Testis (tissue), 2 donors: ENCODE measurements at regions not wholly inside any gene's neighbourhood (a gene's known extent, or its start where the extent isn't known, plus 50 kb on each side); places are given as distances from the start of the nearest gene placed in this dataset.

Source experiments
- DNase-seq: peaks from one replicate; pipeline ENCODE4 v3.0.0-alpha.2; 2019
- H3K27ac ChIP-seq, 2 donors: fragments of 200-600 bp; sonication (generic); one replicate each; pipeline ENCODE4 v1.5.1; 2019
- H3K27me3 ChIP-seq: fragments of 200-600 bp; sonication (generic); one replicate; pipeline ENCODE4 v1.5.1; 2019
- H3K36me3 ChIP-seq: fragments of 200-600 bp; sonication (generic); one replicate; pipeline ENCODE4 v1.5.1; 2017; ENCODE audit warnings: low read depth; ENCODE audit errors: missing control alignments
- H3K4me1 ChIP-seq: fragments of 200-600 bp; sonication (generic); one replicate; pipeline ENCODE4 v1.5.1; 2019
- H3K4me3 ChIP-seq, 2 donors: fragments of 200-600 bp; sonication (generic); one replicate each; pipeline ENCODE4 v1.5.1; 2017 to 2019
- H3K9me3 ChIP-seq: fragments of 200-600 bp; sonication (generic); one replicate; pipeline ENCODE4 v1.5.1; 2017
- POLR2A ChIP-seq: fragments of 450-650 bp; IDR thresholded peaks from one replicate; pipeline ENCODE4 v1.6.1; 2017; ENCODE audit warnings: antibody characterized with exemption, mild to moderate bottlenecking, moderate library complexity
- WGBS, 2 donors: methylation state at CpG; one replicate each; pipeline ENCODE4 v1.1.5; 2018; 5-methylcytosine and 5-hydroxymethylcytosine counted together
- intact Hi-C: fragments of 100-400 bp; cut with DNase I; formaldehyde crosslinking; loops from one replicate; pipeline ENCODE4 v1.15.1; 2023; ENCODE audit warnings: low total_unique reads
- TF ChIP-seq, protein P1 (sequence below), 3 experiments: fragments of 450-650 bp in 2 of 3; fragments of 200-600 bp in 1 of 3; sonication (generic) in 1 of 3; IDR thresholded peaks; one replicate each; pipeline ENCODE4 v1.5.1; 2016 to 2019; ENCODE audit warnings: antibody characterized with exemption in 3 of 3, mild to moderate bottlenecking in 2 of 3, moderate library complexity in 1 of 3

DNA sequence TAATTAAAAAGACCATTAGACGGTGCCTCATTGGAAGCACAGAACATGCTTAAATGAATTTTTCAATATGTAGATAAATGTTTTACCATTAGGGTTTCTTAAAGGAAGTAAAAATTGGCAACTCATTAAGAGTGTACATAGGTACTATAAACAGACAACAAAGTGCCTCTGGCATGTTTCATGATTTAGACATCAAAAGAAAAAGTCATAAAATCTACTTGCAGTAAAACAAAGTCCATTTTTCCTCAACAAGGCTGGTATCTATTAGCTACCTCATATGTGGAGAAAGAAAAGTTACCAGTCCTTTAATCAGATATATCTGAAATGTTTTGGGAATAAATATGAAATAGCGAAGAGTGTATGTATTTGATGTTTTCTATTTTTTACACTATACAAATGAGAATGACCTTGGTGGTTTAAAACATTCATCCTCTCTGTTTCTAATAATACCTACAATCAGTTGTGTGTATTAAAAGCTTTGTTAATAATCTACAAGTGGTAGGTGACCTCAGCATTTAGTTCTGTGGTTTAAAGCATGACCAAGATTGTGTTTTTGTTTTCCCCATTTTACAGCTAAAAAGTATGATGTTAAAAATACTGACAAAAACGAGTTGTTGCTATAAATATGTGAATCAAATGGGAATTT, 87.5 kb downstream of the HDGFL1 start:
- Histone ChIP-seq H3K9me3 (no peaks in the 10 kb centered on the region), H3K4me1 (peaks cover 44% of the 10 kb centered on the region), H3K27ac (peak overlapping the region in 1 of 2 donors; percentile 23), H3K36me3 (no peaks in the 10 kb centered on the region), H3K27me3 (no peaks in the 10 kb centered on the region), H3K4me3 (no peak overlapping the region)
- intact Hi-C loops: no loop called here
- TF ChIP-seq POLR2A: no peak
- TF ChIP-seq, protein P1, sequence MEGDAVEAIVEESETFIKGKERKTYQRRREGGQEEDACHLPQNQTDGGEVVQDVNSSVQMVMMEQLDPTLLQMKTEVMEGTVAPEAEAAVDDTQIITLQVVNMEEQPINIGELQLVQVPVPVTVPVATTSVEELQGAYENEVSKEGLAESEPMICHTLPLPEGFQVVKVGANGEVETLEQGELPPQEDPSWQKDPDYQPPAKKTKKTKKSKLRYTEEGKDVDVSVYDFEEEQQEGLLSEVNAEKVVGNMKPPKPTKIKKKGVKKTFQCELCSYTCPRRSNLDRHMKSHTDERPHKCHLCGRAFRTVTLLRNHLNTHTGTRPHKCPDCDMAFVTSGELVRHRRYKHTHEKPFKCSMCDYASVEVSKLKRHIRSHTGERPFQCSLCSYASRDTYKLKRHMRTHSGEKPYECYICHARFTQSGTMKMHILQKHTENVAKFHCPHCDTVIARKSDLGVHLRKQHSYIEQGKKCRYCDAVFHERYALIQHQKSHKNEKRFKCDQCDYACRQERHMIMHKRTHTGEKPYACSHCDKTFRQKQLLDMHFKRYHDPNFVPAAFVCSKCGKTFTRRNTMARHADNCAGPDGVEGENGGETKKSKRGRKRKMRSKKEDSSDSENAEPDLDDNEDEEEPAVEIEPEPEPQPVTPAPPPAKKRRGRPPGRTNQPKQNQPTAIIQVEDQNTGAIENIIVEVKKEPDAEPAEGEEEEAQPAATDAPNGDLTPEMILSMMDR (IDR thresholded peaks at IDR 0.05): no peak
- 54% methylated on average over 3 of the region's 3 CpGs for WGBS, 2 donors
- no peak for DNase-seq

DNA sequence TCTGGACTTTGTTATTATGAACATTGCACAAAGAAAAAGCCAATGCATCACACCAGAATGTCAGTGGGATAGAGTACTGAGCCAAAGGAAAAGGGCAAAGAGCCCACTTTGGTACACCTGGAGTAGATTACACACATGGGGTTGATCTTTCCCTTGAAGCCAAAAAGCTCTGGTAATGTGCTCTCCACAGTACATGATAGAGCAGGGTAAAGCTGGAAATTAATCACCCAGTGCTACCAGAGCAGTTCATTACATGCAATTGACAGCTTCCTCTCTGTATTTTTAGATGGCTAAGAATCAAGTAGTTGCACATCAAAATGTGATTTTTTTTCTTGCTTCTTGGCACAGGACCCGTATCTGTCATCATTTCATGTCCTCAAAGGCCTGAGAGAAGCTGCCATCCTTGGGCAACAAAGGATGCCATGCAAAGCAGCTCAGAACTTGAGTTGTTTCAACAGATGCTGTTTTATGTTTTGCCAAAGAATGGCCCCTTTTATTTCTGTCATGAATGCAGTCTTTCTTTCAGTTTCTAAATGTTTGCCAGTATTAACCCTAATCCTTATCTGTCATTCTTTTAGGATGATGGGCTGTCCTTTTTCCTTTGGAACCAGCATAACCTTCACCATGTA, 88.1 kb downstream of the HDGFL1 start:
- peak; percentile 74 for DNase-seq
- 52 to 69% methylated on average over 1 of the region's 1 CpG for WGBS, 2 donors
- intact Hi-C loops: no loop called here
- Histone ChIP-seq H3K27me3 (no peaks in the 10 kb centered on the region), H3K9me3 (no peaks in the 10 kb centered on the region), H3K4me1 (peaks cover 41% of the 10 kb centered on the region), H3K4me3 (no peak overlapping the region), H3K36me3 (no peaks in the 10 kb centered on the region), H3K27ac (peak overlapping the region in 1 of 2 donors; percentile 50)
- no peak for TF ChIP-seq POLR2A
- TF ChIP-seq, protein P1 (IDR thresholded peaks at IDR 0.05): no peak

DNA sequence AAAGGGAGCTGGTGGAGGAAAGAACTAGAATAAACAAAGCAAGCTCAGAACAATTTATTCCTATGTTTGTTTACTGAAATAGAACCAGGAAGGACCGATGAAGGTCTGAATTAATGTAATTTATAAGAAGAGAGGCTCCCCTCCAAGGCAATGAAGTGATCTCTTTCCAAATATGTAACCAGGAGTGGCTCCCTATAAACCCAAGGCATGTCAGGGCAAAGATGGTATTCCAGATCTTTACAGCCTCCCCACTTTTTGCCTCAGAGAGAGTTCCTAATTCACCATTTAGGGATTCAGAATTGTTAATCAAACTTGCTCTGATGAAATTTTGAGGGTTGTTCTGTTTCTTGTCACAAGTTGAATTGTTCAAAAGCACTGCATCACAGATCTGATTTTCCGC, 88.8 kb downstream of the HDGFL1 start:
- WGBS, 2 donors: 59 to 61% methylated on average over 2 of the region's 2 CpGs
- intact Hi-C loops: no loop called here
- no peaks in the 10 kb centered on the region for H3K36me3 ChIP-seq
- no peaks in the 10 kb centered on the region for H3K27me3 ChIP-seq
- peak overlapping the region in 1 of 2 donors; percentile 50 for H3K27ac ChIP-seq
- DNase-seq: no peak
- no peaks in the 10 kb centered on the region for H3K9me3 ChIP-seq
- H3K4me3 ChIP-seq: no peak overlapping the region
- TF ChIP-seq, protein P1 (IDR thresholded peaks at IDR 0.05): no peak
- TF ChIP-seq POLR2A: no peak
- H3K4me1 ChIP-seq: peaks cover 35% of the 10 kb centered on the region

DNA sequence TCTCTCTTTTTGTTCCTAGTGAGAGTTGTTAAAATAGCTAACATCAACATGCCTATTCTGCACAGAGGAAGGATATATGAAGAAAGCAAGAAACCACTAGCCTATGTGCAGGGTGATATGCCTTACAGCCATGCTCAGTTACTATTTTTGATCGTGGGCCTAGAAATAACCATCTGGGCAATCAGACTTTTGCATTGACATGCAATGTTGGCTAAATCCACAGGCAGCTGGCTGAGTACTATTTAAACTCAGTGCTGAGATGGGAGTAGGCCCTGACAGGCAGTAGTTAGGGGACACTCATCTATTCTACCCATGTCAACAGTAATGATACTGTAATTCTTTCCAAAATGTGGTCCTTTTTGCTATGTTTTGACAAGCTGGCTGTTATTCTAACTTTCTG, 89.6 kb downstream of the HDGFL1 start:
- Histone ChIP-seq H3K36me3 (no peaks in the 10 kb centered on the region), H3K27ac (peak overlapping the region in 1 of 2 donors; percentile 50), H3K27me3 (no peaks in the 10 kb centered on the region), H3K4me3 (no peak overlapping the region), H3K9me3 (no peaks in the 10 kb centered on the region), H3K4me1 (peaks cover 27% of the 10 kb centered on the region)
- TF ChIP-seq, protein P1 (IDR thresholded peaks at IDR 0.05): no peak
- no peak for TF ChIP-seq POLR2A
- WGBS, 2 donors: 71 to 72% methylated on average over 1 of the region's 1 CpG
- no peak for DNase-seq
- intact Hi-C loops: no loop called here

DNA sequence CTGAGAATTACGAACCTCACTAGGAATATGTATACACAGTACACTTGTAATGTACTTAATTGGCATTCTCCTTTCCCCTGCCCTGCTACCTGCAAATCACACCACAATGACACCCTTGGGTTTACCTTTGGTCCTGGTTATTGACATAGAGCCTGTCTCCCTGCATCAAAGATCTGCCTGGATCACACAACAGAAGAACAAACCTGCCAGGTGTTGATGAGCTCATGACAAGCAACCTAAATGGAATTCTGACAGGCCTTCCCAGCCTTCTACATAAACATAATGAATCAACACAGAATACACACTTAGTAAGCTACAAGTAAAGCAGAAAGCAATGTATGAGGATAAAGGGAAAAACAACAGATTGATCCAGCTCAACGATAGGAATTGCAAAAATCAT, 95.6 kb downstream of the HDGFL1 start:
- TF ChIP-seq, protein P1 (IDR thresholded peaks at IDR 0.05): no peak
- TF ChIP-seq POLR2A: no peak
- Histone ChIP-seq H3K36me3 (no peaks in the 10 kb centered on the region), H3K27me3 (no peaks in the 10 kb centered on the region), H3K4me3 (no peak overlapping the region), H3K9me3 (no peaks in the 10 kb centered on the region), H3K27ac (no peak overlapping the region), H3K4me1 (peaks cover 3% of the 10 kb centered on the region)
- no peak for DNase-seq
- intact Hi-C loops: no loop called here
- WGBS, 2 donors: 93 to 94% methylated on average over 1 to 2 of the region's 2 CpGs
